ENCODE measurements at regions not wholly inside any gene's neighbourhood (a gene's known extent, or its start where the extent isn't known, plus 50 kb on each side); places are given as distances from the start of the nearest gene placed in this dataset.

GRCh38 chr20:58073945-58074856 is 154.3 kb downstream of the ANKRD60 start:
- peak; percentile 92 for DNase-seq (ENCODE audit: low spot score)
- intact Hi-C loops (cut with DNase I), result no loop called here

GRCh38 chr20:58072695-58073671 is 155.5 kb downstream of the ANKRD60 start:
- DNase-seq (ENCODE audit: low spot score), result peak; percentile 79
- intact Hi-C loops (cut with DNase I), result no loop called here

- no peak for DNase-seq (ENCODE audit: low spot score)
- intact Hi-C loops (cut with DNase I), result no loop called here
These were observed 156.5 kb downstream of the ANKRD60 start for GRCh38 chr20:58071991-58072390.

GRCh38 chr20:58071298-58071697 is 157.2 kb downstream of the ANKRD60 start:
- no peak for DNase-seq (ENCODE audit: low spot score)
- intact Hi-C loops (cut with DNase I), result no loop called here

GRCh38 chr20:58070664-58071196 is 157.7 kb downstream of the ANKRD60 start:
- no peak for DNase-seq (ENCODE audit: low spot score)
- intact Hi-C loops (cut with DNase I), result loop anchor here in 1 of 2 donors (1.0 kb wide), 1 partner anchor 88 kb away; no protein-coding TSS in a partner anchor

GRCh38 chr20:58069796-58070663 is 158.4 kb downstream of the ANKRD60 start:
- DNase-seq (ENCODE audit: low spot score), result no peak
- intact Hi-C loops (cut with DNase I), result loop anchor here in 1 of 2 donors (1.0 kb wide), 1 partner anchor 88 kb away; no protein-coding TSS in a partner anchor

- DNase-seq (ENCODE audit: low spot score), result no peak
These were observed 159.2 kb downstream of the ANKRD60 start for GRCh38 chr20:58069207-58069606.

GRCh38 chr20:58065508-58066361 is 162.7 kb downstream of the ANKRD60 start:
- intact Hi-C loops (cut with DNase I), result no loop called here
- DNase-seq (ENCODE audit: low spot score), result no peak

More at GRCh38 chr20:58069207-58069606, 159.2 kb downstream of the ANKRD60 start:
- intact Hi-C loops (cut with DNase I), result no loop called here

GRCh38 chr20:58064411-58065010 is 163.9 kb downstream of the ANKRD60 start:
- intact Hi-C loops (cut with DNase I), result no loop called here
- no peak for DNase-seq (ENCODE audit: low spot score)

- intact Hi-C loops (cut with DNase I), result no loop called here
- DNase-seq (ENCODE audit: low spot score), result no peak
These were observed 169.3 kb downstream of the ANKRD60 start for GRCh38 chr20:58059260-58059544.

- intact Hi-C loops (cut with DNase I), result no loop called here
- DNase-seq (ENCODE audit: low spot score), result peak; percentile 35
These were observed 169.8 kb downstream of the ANKRD60 start for GRCh38 chr20:58058421-58059259.

- DNase-seq (ENCODE audit: low spot score), result peak; percentile 24
- intact Hi-C loops (cut with DNase I), result no loop called here
These were observed 171.3 kb downstream of the ANKRD60 start for GRCh38 chr20:58056921-58057686.

GRCh38 chr20:58056021-58056591 is 172.3 kb downstream of the ANKRD60 start:
- DNase-seq (ENCODE audit: low spot score), result peak; percentile 26
- intact Hi-C loops (cut with DNase I), result no loop called here

GRCh38 chr20:58054780-58055373 is 173.6 kb downstream of the ANKRD60 start:
- DNase-seq (ENCODE audit: low spot score), result peak; percentile 86
- intact Hi-C loops (cut with DNase I), result no loop called here

- intact Hi-C loops (cut with DNase I), result no loop called here
- DNase-seq (ENCODE audit: low spot score), result no peak
These were observed 174.2 kb downstream of the ANKRD60 start for GRCh38 chr20:58054082-58054779.

All from posterior vena cava (tissue), 2 donors.